ENCODE measurements at regions not wholly inside any gene's neighbourhood (a gene's known extent, or its start where the extent isn't known, plus 50 kb on each side); places are given as distances from the start of the nearest gene placed in this dataset.

DNA sequence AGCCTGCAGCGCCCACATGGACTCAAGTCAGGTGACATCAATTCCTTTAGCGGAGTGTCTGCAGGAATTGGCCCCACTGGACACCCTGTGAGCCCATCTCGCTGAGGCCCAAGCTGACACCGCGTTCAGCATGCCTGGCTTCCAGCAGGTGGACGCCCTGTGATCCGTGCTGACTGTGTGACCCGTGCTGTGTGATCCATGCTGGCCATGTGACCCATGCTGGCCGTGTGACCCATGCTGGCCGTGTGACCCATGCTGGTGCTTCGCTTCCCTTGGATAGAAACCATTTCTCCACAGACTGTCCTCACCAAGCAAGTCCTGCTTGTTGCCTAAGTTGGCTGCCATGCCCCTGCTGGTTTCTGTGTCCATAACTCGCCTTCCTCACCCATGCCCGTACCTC, 392.1 kb downstream of the BRD1 start:
- no peak for DNase-seq (ENCODE audit: low read depth)

- no peak for DNase-seq (ENCODE audit: low read depth)
These were observed 393.7 kb downstream of the BRD1 start for GRCh38 chr22:49433717-49434611.

DNA sequence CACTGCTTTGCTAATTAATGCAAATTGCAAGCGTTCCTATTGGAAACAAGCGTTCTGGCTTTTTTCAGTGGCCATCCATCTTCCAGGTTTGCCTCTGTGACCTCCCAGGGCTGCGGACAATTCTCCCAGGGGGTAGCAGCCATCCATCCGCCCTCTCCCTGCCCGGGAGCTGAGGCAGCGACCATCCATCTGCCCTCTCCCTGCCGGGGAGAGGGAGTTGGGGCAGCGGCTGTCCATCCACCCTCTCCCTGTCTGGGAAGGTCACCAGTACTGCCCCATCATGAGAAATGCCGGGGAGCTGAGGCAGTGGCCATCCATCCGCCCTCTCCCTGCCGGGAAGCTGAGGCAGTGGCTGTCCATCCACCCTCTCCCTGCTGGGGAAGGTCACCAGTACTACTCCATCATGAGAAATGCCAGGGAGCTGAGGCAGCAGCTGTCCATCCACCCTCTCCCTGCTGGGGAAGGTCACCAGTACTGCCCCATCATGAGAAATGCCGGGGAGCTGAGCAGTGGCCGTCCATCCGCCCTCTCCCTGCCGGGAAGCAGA, 394.7 kb downstream of the BRD1 start:
- no peak for DNase-seq (ENCODE audit: low read depth)

DNA sequence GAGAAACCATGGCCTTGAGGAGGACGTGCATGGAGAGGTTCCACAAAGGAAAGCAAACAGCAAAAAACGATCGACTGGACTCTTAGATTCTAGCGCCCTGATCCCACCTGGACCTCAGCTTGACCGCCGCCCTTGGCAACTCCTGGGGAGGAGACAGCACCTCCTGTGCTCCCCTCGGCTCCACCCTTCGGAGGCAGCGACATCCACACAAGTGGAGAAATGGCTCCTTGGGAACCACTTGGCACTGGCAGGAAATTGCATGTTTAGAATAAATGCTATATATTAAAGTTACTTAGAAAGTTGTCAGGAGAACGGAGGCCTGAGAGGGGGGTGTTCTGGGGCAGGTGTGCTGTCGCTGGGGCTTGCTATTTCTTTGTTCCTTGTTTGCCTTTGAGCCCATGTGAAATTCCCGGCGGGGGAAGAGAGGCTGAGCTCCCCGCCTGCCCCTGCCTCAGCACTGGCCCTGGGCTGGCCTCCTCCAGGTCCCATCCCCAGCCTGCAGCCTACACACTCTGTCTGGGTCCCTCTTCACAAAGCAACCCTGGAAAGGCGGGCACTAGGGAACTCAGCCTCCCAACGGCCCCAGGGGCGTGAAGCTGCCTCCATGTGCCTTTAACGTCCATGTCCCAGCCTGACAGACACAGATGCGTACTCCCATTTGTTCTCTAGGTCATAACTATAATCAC, 395.3 kb downstream of the BRD1 start:
- no peak for DNase-seq (ENCODE audit: low read depth)

DNA sequence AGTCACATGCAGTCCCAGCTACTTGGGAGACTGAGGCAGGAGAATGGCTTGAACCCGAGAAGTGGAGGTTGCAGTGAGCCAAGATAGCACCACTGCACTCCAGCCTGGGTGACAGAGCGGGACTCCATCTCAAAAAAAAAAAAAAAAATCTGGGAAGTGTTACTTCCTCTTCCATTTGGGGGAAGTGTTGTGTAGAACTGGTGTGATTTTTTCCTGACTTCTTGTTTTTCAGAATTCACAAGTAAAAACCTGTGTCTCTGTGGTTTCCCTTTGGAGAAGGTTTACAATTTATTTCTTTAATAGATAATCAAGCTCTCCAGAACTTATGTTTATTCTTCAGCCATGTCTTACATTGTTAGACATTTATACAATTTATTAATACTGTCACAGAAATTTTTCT, 396.1 kb downstream of the BRD1 start:
- DNase-seq (ENCODE audit: low read depth), result no peak

DNA sequence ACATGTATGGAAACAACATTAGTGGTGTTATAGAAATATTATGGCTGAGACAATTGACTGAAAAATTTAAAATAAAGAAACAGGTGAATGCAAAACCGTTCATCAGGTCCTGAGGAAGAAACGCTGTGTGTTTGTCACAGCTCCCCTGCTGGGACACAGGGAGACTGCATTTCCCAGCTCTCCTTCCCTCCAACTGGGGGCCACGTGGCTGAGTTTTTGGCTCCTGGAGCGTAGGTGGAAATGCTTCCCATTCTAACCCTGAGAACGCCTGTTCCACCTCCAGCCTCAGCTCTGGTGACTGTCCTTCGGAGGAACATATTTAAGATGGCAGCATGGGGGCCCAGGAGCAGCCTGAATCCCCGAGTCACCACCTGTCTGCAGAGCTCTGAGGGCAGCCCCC, 398.6 kb downstream of the BRD1 start:
- DNase-seq (ENCODE audit: low read depth), result no peak

DNA sequence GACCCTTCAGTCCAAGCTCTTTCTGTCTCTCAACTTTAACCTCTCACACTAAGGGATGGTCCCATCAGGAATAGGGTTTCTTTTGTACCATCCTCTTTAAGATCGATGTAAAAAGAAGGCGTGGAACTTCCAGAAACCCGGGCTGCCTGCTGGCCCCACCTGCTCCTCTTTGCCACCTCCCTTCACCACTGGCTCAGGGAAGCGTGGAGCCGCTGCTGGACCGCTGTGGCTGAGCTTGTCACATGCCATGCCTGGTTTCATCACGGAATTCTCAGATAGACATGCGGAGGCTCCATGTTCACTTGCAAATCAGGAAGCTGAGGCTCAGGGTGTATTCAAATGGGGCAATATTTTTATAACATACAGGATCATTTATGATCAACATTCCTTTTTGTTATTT, 399.7 kb downstream of the BRD1 start:
- no peak for DNase-seq (ENCODE audit: low read depth)

DNA sequence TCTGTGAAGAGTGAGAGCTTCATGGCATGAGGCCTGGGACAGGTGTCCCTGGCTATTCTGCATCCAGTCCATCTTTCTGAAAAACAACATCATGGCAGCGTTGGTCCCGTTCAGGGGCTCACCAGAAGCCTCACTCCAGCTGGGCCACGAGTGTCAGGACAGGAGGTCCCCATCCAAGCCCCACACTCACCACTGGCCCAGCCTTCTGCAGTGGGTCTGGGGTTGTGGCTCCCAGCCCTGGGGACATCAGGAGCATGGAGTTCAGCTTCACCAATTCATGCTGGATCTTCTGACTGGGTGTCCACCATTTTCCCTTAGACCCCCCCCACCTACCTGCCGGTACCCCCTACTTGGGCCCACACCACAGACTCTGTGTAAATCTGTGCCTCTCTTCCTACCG, 400.3 kb downstream of the BRD1 start:
- no peak for DNase-seq (ENCODE audit: low read depth)

GRCh38 chr22:49426618-49427266, 400.9 kb downstream of the BRD1 start:
- no peak for DNase-seq (ENCODE audit: low read depth)

- no peak for DNase-seq (ENCODE audit: low read depth)
These were observed 401.6 kb downstream of the BRD1 start for GRCh38 chr22:49426098-49426497.

GRCh38 chr22:49425356-49425755, 402.3 kb downstream of the BRD1 start:
- no peak for DNase-seq (ENCODE audit: low read depth)

DNA sequence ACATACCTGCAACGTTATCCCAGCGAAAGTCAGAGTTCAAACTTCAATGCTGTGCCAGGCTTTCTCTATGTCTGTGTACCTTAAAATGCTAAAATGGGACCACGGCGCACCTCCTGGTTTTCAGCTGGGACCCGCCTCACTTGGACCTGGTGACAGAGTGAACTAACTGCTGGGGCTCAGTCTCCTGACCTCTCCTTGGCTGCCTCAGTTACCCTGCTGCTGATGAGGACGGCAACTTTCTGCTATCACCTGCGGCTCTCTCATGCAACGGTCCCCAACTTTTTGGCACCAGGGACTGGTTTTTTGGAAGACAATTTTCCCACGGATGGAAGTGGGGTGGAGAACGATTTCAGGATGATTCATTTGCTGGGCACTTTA, 402.8 kb downstream of the BRD1 start:
- no peak for DNase-seq (ENCODE audit: low read depth)

- no peak for DNase-seq (ENCODE audit: low read depth)
These were observed 404.5 kb downstream of the BRD1 start for GRCh38 chr22:49423125-49423650.

DNA sequence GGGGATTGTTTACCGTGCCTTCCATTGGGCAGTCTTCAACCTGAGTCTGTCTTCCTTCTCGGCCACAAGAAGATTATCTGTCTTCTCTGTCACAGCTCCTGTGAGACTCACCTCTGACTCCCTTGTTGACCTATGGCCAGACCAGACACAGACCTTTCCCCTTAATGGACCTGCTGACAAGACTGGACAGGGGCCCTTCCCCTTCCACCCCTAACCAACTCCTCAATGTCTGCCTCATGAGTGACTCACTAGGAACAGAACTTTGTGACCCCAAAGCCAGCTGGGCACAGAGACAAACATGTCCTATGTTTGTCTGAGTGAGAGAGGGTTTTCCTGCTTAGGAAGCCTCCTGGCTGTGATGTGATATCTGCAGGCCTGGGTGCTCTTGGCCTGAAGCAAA, 405.0 kb downstream of the BRD1 start:
- DNase-seq (ENCODE audit: low read depth), result no peak

DNA sequence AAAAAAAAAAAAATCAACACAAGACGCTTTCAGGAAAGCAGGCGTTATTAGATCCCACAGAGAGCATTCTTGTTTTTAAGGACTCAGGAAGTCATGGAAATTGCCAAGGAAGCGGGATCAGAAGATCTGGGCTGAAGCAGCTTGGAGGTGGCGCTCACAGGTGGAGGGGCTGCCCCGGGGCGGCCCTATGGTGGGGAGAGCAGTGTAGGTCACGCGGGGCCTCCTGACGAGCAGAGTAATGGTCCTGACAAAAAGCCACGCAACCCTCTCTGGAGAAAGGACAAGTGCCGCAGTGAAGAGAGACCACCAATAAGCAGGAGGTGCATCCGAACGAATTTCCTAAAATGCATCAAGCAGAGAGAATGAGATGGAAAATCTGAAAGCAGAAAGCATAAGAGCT, 407.0 kb downstream of the BRD1 start:
- no peak for DNase-seq (ENCODE audit: low read depth)

GRCh38 chr22:49419661-49420060, 408.0 kb downstream of the BRD1 start:
- DNase-seq (ENCODE audit: low read depth), result no peak

DNA sequence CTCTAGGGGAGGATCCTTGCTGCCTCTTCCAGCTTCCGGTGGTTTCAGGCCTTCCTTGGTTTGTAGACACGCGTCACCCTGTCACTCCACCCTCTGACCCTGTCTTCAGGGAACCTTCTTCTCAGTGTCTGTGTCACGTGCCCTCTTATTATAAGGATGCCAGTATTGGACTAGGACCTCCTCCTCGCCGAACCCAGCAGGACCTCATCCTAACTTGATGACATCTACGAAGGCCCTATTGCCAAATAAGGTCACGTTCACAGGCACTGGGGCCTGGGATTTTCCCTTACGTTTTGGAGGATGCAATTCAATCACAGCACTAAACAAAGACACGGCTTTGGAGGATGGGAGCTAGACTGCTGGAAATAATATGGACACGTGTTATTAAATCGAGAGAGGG, 408.7 kb downstream of the BRD1 start:
- DNase-seq (ENCODE audit: low read depth), result no peak

DNA sequence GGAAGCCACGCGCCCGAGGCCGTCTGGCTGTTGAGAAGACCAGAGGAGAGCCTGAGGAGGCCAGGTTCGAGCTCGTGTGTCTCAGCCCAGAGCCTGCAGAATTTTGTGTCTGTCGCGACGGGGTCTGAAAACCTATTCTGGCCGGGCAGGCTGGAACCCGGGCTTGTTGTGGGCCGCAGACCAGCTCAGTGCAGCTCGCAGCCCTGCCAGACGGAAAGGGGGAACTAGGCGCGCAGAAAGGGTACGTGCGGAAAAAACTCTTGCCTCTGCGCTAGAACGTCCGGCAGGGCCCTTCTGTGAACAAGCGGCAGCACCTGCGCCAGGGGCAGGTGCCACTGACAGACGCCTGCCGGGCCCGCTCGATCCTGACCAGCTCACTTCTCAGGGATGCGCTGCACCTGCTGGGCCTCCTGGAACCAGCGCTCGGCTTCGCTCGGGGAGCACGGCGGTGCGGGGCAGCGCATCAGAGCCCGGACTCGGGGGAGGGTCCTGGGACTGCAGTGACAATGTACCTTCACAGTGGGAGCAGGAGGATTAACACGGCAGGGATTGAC, 409.3 kb downstream of the BRD1 start:
- DNase-seq (ENCODE audit: low read depth), result no peak

GRCh38 chr22:49417833-49418232, 409.8 kb downstream of the BRD1 start:
- DNase-seq (ENCODE audit: low read depth), result no peak

- DNase-seq (ENCODE audit: low read depth), result no peak
These were observed 410.3 kb downstream of the BRD1 start for GRCh38 chr22:49417326-49417725.

DNA sequence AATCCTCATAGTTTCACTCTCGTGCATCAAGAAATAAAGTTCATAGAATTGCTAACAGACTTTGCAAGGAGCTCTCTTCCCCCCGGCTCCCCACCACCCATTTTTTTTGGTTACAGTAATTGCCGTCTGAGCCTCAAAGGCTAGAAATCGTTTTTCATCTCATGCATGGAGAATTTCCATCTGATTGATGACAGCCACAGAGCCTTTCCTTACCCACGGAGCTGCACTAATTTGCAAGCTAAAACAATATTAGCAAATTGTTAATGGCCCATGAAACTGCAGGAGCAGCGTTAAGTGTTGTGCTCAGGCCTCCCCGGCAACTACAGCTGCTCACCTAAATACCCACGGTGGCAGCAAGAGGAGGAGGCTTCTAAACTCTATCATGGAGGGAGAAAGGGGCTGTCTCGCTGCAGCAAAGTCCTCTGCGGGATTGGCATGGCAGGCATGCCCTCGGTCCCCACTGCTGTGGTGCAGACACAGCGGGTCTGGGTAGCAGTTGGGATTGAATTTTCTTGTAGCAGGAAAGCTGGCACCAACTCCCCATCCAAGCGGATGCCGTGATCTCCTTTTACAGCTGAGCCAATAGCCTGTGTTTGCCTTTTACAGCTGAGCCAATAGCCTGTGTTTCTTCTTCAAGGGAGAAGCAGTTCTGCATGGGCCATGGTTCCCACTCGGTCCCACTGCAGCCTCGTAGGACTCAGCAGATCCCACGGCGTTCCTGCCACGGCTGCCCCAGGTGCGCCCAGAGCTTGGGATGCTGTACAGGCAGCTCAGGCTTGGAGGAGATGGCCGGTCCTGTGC, 412.3 kb downstream of the BRD1 start:
- DNase-seq (ENCODE audit: low read depth), result no peak

All from HS-5 (cell line).